Stomach (tissue), 4 donors: ENCODE measurements at regions not wholly inside any gene's neighbourhood (a gene's known extent, or its start where the extent isn't known, plus 50 kb on each side); places are given as distances from the start of the nearest gene placed in this dataset.

Experiments
- EP300 ChIP-seq: sonication (generic); formaldehyde crosslinking; IDR thresholded peaks from one replicate; pipeline ENCODE4 v1.6.1; 2017; ENCODE audit warnings: antibody characterized with exemption
- POLR2A ChIP-seq, 4 donors: fragments of 450-650 bp; IDR thresholded peaks; one replicate each; pipeline ENCODE4 v1.6.1; 2016; ENCODE audit warnings: antibody characterized with exemption in 4 of 4, control low read depth in 2 of 4, mild to moderate bottlenecking in 1 of 4, moderate library complexity in 1 of 4
- POLR2AphosphoS5 ChIP-seq, 3 donors: sonication (generic); formaldehyde crosslinking; IDR thresholded peaks; one replicate each; pipeline ENCODE4 v1.6.1; 2016; ENCODE audit warnings: antibody characterized with exemption in 3 of 3
- TF ChIP-seq, protein P1 (sequence below), 7 experiments: fragments of 450-650 bp in 4 of 7; fragments of 200-600 bp in 3 of 7; sonication (generic) in 3 of 7; IDR thresholded peaks; one replicate each; pipeline ENCODE4 v1.5.1; 2016 to 2019; ENCODE audit warnings: antibody characterized with exemption in 7 of 7, control low read depth in 2 of 7, mild to moderate bottlenecking in 1 of 7

GRCh38 chr9:106017198-106017740, 322.9 kb downstream of the TMEM38B start:
- TF ChIP-seq, protein P1, sequence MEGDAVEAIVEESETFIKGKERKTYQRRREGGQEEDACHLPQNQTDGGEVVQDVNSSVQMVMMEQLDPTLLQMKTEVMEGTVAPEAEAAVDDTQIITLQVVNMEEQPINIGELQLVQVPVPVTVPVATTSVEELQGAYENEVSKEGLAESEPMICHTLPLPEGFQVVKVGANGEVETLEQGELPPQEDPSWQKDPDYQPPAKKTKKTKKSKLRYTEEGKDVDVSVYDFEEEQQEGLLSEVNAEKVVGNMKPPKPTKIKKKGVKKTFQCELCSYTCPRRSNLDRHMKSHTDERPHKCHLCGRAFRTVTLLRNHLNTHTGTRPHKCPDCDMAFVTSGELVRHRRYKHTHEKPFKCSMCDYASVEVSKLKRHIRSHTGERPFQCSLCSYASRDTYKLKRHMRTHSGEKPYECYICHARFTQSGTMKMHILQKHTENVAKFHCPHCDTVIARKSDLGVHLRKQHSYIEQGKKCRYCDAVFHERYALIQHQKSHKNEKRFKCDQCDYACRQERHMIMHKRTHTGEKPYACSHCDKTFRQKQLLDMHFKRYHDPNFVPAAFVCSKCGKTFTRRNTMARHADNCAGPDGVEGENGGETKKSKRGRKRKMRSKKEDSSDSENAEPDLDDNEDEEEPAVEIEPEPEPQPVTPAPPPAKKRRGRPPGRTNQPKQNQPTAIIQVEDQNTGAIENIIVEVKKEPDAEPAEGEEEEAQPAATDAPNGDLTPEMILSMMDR (IDR thresholded peaks at IDR 0.05) = no peak
- TF ChIP-seq POLR2A (IDR thresholded peaks at IDR 0.05) = no peak
- no peak for TF ChIP-seq POLR2AphosphoS5 (IDR thresholded peaks at IDR 0.05)
- TF ChIP-seq EP300 = no peak
